Skeletal muscle tissue (tissue), 3 donors: ENCODE measurements at regions not wholly inside any gene's neighbourhood (a gene's known extent, or its start where the extent isn't known, plus 50 kb on each side); places are given as distances from the start of the nearest gene placed in this dataset.
"Not testable (repeated sequence)": the region's sequence is repeated elsewhere in the genome, so short reads cannot be mapped to it uniquely, and the experiment has no call there.

Experiments used
- H3K27ac ChIP-seq: one replicate; pipeline ENCODE4 v1.7.0; 2013; ENCODE audit warnings: mild to moderate bottlenecking, low read depth, low read length, inconsistent platforms
- H3K27me3 ChIP-seq, 3 donors: one replicate each; pipeline ENCODE4 v1.7.0; 2013; ENCODE audit warnings: low read length in 3 of 3; ENCODE audit not compliant: control insufficient read depth in 3 of 3, insufficient read depth in 3 of 3
- H3K36me3 ChIP-seq, 3 donors: one replicate each; pipeline ENCODE4 v1.7.0; 2013; ENCODE audit warnings: low read length in 3 of 3; ENCODE audit not compliant: control insufficient read depth in 3 of 3, insufficient read depth in 3 of 3
- H3K4me1 ChIP-seq, 3 donors: one replicate each; pipeline ENCODE4 v1.7.0; 2013; ENCODE audit warnings: low read length in 3 of 3, mild to moderate bottlenecking in 3 of 3; ENCODE audit not compliant: control insufficient read depth in 3 of 3, insufficient read depth in 3 of 3
- H3K4me3 ChIP-seq, 3 donors: one replicate each; pipeline ENCODE4 v1.7.0; 2013; ENCODE audit warnings: low read length in 3 of 3
- H3K9ac ChIP-seq, 3 donors: one replicate each; pipeline ENCODE4 v1.7.0; 2013; ENCODE audit warnings: low read length in 3 of 3, mild to moderate bottlenecking in 3 of 3, moderate library complexity in 2 of 3, low read depth in 1 of 3
- H3K9me3 ChIP-seq, 3 donors: one replicate each; pipeline ENCODE4 v1.7.0; 2013; ENCODE audit warnings: low read length in 3 of 3; ENCODE audit not compliant: control insufficient read depth in 3 of 3
- donor health status: Osteomylitis.

GRCh38 chr4:24192018-24192641, 302.3 kb upstream of the PPARGC1A start:
- Histone ChIP-seq H3K27ac (no peak overlapping the region), H3K9me3 (no peaks in the 10 kb centered on the region), H3K36me3 (no peaks in the 10 kb centered on the region), H3K4me3 (no peak overlapping the region), H3K9ac (no peak overlapping the region), H3K27me3 (no peaks in the 10 kb centered on the region), H3K4me1 (peaks cover 0 to 9% (median 4%) of the 10 kb centered on the region in 3 donors)

GRCh38 chr4:24190761-24191695, 301.2 kb upstream of the PPARGC1A start:
- Histone ChIP-seq H3K4me1 (no peaks in the 10 kb centered on the region), H3K27ac (no peak overlapping the region), H3K36me3 (no peaks in the 10 kb centered on the region), H3K27me3 (no peaks in the 10 kb centered on the region), H3K4me3 (no peak overlapping the region), H3K9ac (no peak overlapping the region), H3K9me3 (no peaks in the 10 kb centered on the region)

- Histone ChIP-seq H3K27ac (no peak overlapping the region), H3K4me3 (no peak overlapping the region), H3K9me3 (no peaks in the 10 kb centered on the region), H3K9ac (no peak overlapping the region), H3K27me3 (no peaks in the 10 kb centered on the region), H3K4me1 (no peaks in the 10 kb centered on the region), H3K36me3 (no peaks in the 10 kb centered on the region)
Measured at GRCh38 chr4:24188459-24188858, 298.6 kb upstream of the PPARGC1A start.

GRCh38 chr4:24186466-24186865, 296.6 kb upstream of the PPARGC1A start:
- H3K36me3 ChIP-seq = no peaks in the 10 kb centered on the region
- no peak overlapping the region for H3K4me3 ChIP-seq
- no peak overlapping the region for H3K27ac ChIP-seq

GRCh38 chr4:24181005-24181404, 291.2 kb upstream of the PPARGC1A start:
- Histone ChIP-seq H3K9me3 (no peaks in the 10 kb centered on the region), H3K4me1 (no peaks in the 10 kb centered on the region), H3K9ac (no peak overlapping the region), H3K27ac (no peak overlapping the region), H3K36me3 (no peaks in the 10 kb centered on the region), H3K27me3 (no peaks in the 10 kb centered on the region), H3K4me3 (no peak overlapping the region)

More at GRCh38 chr4:24186466-24186865, 296.6 kb upstream of the PPARGC1A start:
- Histone ChIP-seq H3K9ac (no peak overlapping the region), H3K27me3 (no peaks in the 10 kb centered on the region), H3K9me3 (no peaks in the 10 kb centered on the region), H3K4me1 (no peaks in the 10 kb centered on the region)

- Histone ChIP-seq H3K9me3 (no peaks in the 10 kb centered on the region), H3K4me1 (no peaks in the 10 kb centered on the region), H3K36me3 (no peaks in the 10 kb centered on the region), H3K27me3 (no peaks in the 10 kb centered on the region), H3K27ac (no peak overlapping the region), H3K9ac (no peak overlapping the region), H3K4me3 (no peak overlapping the region)
Measured at GRCh38 chr4:24180586-24180985, 290.7 kb upstream of the PPARGC1A start.

- Histone ChIP-seq H3K9me3 (no peaks in the 10 kb centered on the region), H3K36me3 (no peaks in the 10 kb centered on the region), H3K9ac (no peak overlapping the region), H3K27ac (no peak overlapping the region), H3K27me3 (no peaks in the 10 kb centered on the region), H3K4me3 (no peak overlapping the region), H3K4me1 (no peaks in the 10 kb centered on the region)
Measured at GRCh38 chr4:24179201-24179840, 289.5 kb upstream of the PPARGC1A start.

- H3K9ac ChIP-seq, H3K27ac ChIP-seq, H3K9me3 ChIP-seq, H3K4me1 ChIP-seq, H3K4me3 ChIP-seq, H3K36me3 ChIP-seq, H3K27me3 ChIP-seq: not testable (repeated sequence)
Measured at GRCh38 chr4:24177443-24177842, 287.6 kb upstream of the PPARGC1A start.

- H3K4me3 ChIP-seq = no peak overlapping the region
- no peaks in the 10 kb centered on the region for H3K4me1 ChIP-seq
- no peak overlapping the region for H3K27ac ChIP-seq
- H3K9me3 ChIP-seq = no peaks in the 10 kb centered on the region
- H3K36me3 ChIP-seq = no peaks in the 10 kb centered on the region
- H3K9ac ChIP-seq = no peak overlapping the region
- H3K27me3 ChIP-seq = no peaks in the 10 kb centered on the region
Measured at GRCh38 chr4:24175707-24176106, 285.9 kb upstream of the PPARGC1A start.

- no peaks in the 10 kb centered on the region for H3K27me3 ChIP-seq
- no peaks in the 10 kb centered on the region for H3K9me3 ChIP-seq
- no peaks in the 10 kb centered on the region for H3K4me1 ChIP-seq
- H3K4me3 ChIP-seq = no peak overlapping the region
- H3K9ac ChIP-seq = no peak overlapping the region
- H3K36me3 ChIP-seq = no peaks in the 10 kb centered on the region
- no peak overlapping the region for H3K27ac ChIP-seq
Measured at GRCh38 chr4:24174602-24175001, 284.8 kb upstream of the PPARGC1A start.
